ELF-1 (cell line): ENCODE measurements at regions not wholly inside any gene's neighbourhood (a gene's known extent, or its start where the extent isn't known, plus 50 kb on each side); places are given as distances from the start of the nearest gene placed in this dataset.
"Not testable (repeated sequence)": the region's sequence is repeated elsewhere in the genome, so short reads cannot be mapped to it uniquely, and the experiment has no call there.

Experiments
- DNase-seq: peaks from one replicate; pipeline ENCODE4 v3.0.0-alpha.2; 2016; ENCODE audit warnings: low read depth, low spot score

- no peak for DNase-seq
Observed at GRCh38 chr1:181202986-181203555, 114.6 kb downstream of the IER5 start.

- no peak for DNase-seq
Observed at GRCh38 chr1:181204530-181204929, 116.0 kb downstream of the IER5 start.

GRCh38 chr1:181205901-181206300 lies 117.4 kb downstream of the IER5 start:
- DNase-seq: no peak

- no peak for DNase-seq
Observed at GRCh38 chr1:181206513-181206912, 118.0 kb downstream of the IER5 start.

- no peak for DNase-seq
Observed at GRCh38 chr1:181206979-181207790, 118.7 kb downstream of the IER5 start.

GRCh38 chr1:181208083-181208482 lies 119.6 kb downstream of the IER5 start:
- no peak for DNase-seq

GRCh38 chr1:181208967-181209366 lies 120.5 kb downstream of the IER5 start:
- DNase-seq: no peak

GRCh38 chr1:181213056-181213455 lies 124.6 kb downstream of the IER5 start:
- DNase-seq: no peak

- DNase-seq: peak; percentile 74
Observed at GRCh38 chr1:181216591-181216994, 128.1 kb downstream of the IER5 start.

- no peak for DNase-seq
Observed at GRCh38 chr1:181219938-181220337, 131.4 kb downstream of the IER5 start.

GRCh38 chr1:181221078-181221477 lies 132.6 kb downstream of the IER5 start:
- DNase-seq: no peak

GRCh38 chr1:181222972-181223505 lies 134.5 kb downstream of the IER5 start:
- DNase-seq: no peak

GRCh38 chr1:181226728-181227127 lies 138.2 kb downstream of the IER5 start:
- DNase-seq: not testable (repeated sequence)

- DNase-seq: no peak
Observed at GRCh38 chr1:181239086-181239485, 150.6 kb downstream of the IER5 start.

GRCh38 chr1:181246320-181246719 lies 157.8 kb downstream of the IER5 start:
- DNase-seq: not testable (repeated sequence)

- not testable (repeated sequence) for DNase-seq
Observed at GRCh38 chr1:181248361-181248760, 159.9 kb downstream of the IER5 start.

GRCh38 chr1:181249186-181249585 lies 160.7 kb downstream of the IER5 start:
- DNase-seq: no peak

- no peak for DNase-seq
Observed at GRCh38 chr1:181250038-181250437, 161.5 kb downstream of the IER5 start.

- no peak for DNase-seq
Observed at GRCh38 chr1:181251001-181251712, 162.7 kb downstream of the IER5 start.

GRCh38 chr1:181251713-181252075 lies 163.2 kb downstream of the IER5 start:
- no peak for DNase-seq

- not testable (repeated sequence) for DNase-seq
Observed at GRCh38 chr1:181253601-181254000, 165.1 kb downstream of the IER5 start.

- no peak for DNase-seq
Observed at GRCh38 chr1:181255270-181255929, 166.9 kb downstream of the IER5 start.
